G401 (cell line): ENCODE measurements at regions not wholly inside any gene's neighbourhood (a gene's known extent, or its start where the extent isn't known, plus 50 kb on each side); places are given as distances from the start of the nearest gene placed in this dataset.

Experiments used
- DNase-seq: peaks from one replicate; pipeline ENCODE4 v3.0.0-alpha.2; 2015; ENCODE audit warnings: low spot score
- in situ Hi-C: cut with HindIII; loops from 2 replicates; pipeline ENCODE4 v1.10.0; 2016; ENCODE audit warnings: low sequenced_read_pairs, mixed read lengths

- in situ Hi-C loops, result no loop called here
- no peak for DNase-seq
Observed at GRCh38 chr1:193306430-193306829, 120.0 kb upstream of the B3GALT2 start.
